ENCODE measurements at regions not wholly inside any gene's neighbourhood (a gene's known extent, or its start where the extent isn't known, plus 50 kb on each side); places are given as distances from the start of the nearest gene placed in this dataset.

DNA sequence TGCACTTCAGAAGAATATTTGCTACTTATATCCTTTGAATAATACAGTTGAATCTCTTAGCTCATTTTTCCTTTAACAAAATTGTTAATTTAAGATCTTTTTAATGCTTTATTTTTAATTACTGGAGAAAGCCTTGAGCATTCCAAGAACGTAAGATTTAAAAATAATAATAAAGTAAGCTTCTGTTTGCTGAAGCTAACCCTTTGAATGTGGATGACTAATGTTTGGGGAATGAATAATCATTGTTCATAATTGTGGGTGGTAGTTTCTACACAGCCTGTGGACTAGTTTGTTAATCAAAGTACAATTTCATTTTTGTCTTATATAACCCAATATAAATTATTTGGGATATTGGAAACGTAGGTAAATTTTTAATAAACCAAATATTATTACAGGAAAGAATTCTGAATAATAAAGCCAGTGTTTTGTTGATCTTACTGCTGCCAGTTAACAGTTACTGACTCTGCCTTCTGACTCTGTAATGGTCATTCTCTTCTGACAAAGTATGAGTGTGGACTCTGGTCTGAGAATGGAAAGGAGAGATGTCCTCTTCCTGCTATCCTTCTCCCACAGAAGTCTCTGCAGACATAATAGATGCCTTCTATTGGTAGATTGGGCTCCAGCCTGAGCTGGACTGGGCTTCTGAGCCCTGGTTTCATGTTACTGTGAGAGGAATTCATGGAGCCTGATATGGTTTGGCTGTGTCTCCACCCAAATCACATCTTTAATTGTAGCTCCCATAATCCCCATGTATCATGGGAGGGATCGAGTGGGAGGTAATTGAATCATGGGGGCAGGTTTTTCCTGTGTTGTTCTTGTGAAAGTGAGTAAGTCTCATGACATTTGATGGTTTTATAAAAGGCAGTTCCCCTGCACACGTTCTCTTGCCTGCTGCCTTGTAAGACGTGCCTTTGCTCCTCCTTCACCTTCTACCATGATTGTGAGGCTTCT lies 292.7 kb upstream of the SLC39A10 start:
- TF ChIP-seq, protein P1, sequence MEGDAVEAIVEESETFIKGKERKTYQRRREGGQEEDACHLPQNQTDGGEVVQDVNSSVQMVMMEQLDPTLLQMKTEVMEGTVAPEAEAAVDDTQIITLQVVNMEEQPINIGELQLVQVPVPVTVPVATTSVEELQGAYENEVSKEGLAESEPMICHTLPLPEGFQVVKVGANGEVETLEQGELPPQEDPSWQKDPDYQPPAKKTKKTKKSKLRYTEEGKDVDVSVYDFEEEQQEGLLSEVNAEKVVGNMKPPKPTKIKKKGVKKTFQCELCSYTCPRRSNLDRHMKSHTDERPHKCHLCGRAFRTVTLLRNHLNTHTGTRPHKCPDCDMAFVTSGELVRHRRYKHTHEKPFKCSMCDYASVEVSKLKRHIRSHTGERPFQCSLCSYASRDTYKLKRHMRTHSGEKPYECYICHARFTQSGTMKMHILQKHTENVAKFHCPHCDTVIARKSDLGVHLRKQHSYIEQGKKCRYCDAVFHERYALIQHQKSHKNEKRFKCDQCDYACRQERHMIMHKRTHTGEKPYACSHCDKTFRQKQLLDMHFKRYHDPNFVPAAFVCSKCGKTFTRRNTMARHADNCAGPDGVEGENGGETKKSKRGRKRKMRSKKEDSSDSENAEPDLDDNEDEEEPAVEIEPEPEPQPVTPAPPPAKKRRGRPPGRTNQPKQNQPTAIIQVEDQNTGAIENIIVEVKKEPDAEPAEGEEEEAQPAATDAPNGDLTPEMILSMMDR (IDR thresholded peaks at IDR 0.05; ENCODE audit: low read length): no peak
- no peak for TF ChIP-seq EZH2 (optimal IDR thresholded peaks at IDR 0.05; ENCODE audit: low read depth, low read length)
- no peak for TF ChIP-seq EZH2phosphoT487 (IDR thresholded peaks at IDR 0.05; ENCODE audit: low read length)
